ENCODE measurements at regions not wholly inside any gene's neighbourhood (a gene's known extent, or its start where the extent isn't known, plus 50 kb on each side); places are given as distances from the start of the nearest gene placed in this dataset.

- DNase-seq: no peak
- H2BK12ac ChIP-seq (ENCODE audit: low read length): no peak overlapping the region
- no peak overlapping the region for H2AK5ac ChIP-seq (ENCODE audit: low read length)
- H3K9me3 ChIP-seq (ENCODE audit: insufficient read depth, low read depth, low read length): no peaks in the 10 kb centered on the region
- H3K4me3 ChIP-seq (ENCODE audit: low read depth, low read length): no peak overlapping the region
- no peak overlapping the region for H3K18ac ChIP-seq (ENCODE audit: low read length)
- H2BK5ac ChIP-seq (ENCODE audit: low read depth, low read length, poor library complexity): no peak overlapping the region
- H3K79me1 ChIP-seq (ENCODE audit: low read length): no peaks in the 10 kb centered on the region
- no peak overlapping the region for H3K4me2 ChIP-seq (ENCODE audit: low read length)
- no peak overlapping the region for H3K4ac ChIP-seq (ENCODE audit: low read depth, low read length)
- no peak overlapping the region for H4K8ac ChIP-seq (ENCODE audit: low read depth, low read length)
- no peak overlapping the region for H3K23ac ChIP-seq (ENCODE audit: low read length)
- no peak overlapping the region for H3K27ac ChIP-seq (ENCODE audit: low read depth, low read length)
- no peak overlapping the region for H2BK120ac ChIP-seq (ENCODE audit: insufficient read depth, low read length, poor library complexity)
- no peak overlapping the region for H3K14ac ChIP-seq (ENCODE audit: low read length)
- no peaks in the 10 kb centered on the region for H3K79me2 ChIP-seq (ENCODE audit: control insufficient read depth, insufficient read depth, low read length, poor library complexity)
- H4K91ac ChIP-seq (ENCODE audit: low read depth, low read length): no peak overlapping the region
- H3K9ac ChIP-seq (ENCODE audit: low read length): no peak overlapping the region
- no peak overlapping the region for H4K12ac ChIP-seq (ENCODE audit: low read depth, low read length)
- H3K27me3 ChIP-seq (ENCODE audit: insufficient read depth, low read length): no peaks in the 10 kb centered on the region
- no peak overlapping the region for H2AFZ ChIP-seq (ENCODE audit: insufficient read depth, low read length, poor library complexity)
- no CpG with 5 or more reads among the region's 2 CpGs for WGBS (ENCODE audit: extremely low coverage, insufficient coverage, insufficient read length)
- H3K36me3 ChIP-seq (ENCODE audit: control insufficient read depth in 1 of 2, insufficient read depth in 2 of 2, low read length in 2 of 2): no peaks in the 10 kb centered on the region
- no peaks in the 10 kb centered on the region for H3K4me1 ChIP-seq (ENCODE audit: control insufficient read depth in 1 of 2, insufficient read depth in 2 of 2, low read length in 2 of 2)
These were observed 304.9 kb upstream of the KLF3 start for GRCh38 chr4:38359113-38359512.

GRCh38 chr4:38360201-38360600 is 303.8 kb upstream of the KLF3 start:
- Histone ChIP-seq H3K4me3 (ENCODE audit: low read depth, low read length) (no peak overlapping the region), H3K18ac (ENCODE audit: low read length) (no peak overlapping the region), H4K91ac (ENCODE audit: low read depth, low read length) (no peak overlapping the region), H2AFZ (ENCODE audit: insufficient read depth, low read length, poor library complexity) (no peak overlapping the region), H3K79me2 (ENCODE audit: control insufficient read depth, insufficient read depth, low read length, poor library complexity) (no peaks in the 10 kb centered on the region), H3K79me1 (ENCODE audit: low read length) (no peaks in the 10 kb centered on the region), H3K9ac (ENCODE audit: low read length) (no peak overlapping the region), H4K8ac (ENCODE audit: low read depth, low read length) (no peak overlapping the region), H4K12ac (ENCODE audit: low read depth, low read length) (no peak overlapping the region), H3K23ac (ENCODE audit: low read length) (no peak overlapping the region), H2BK5ac (ENCODE audit: low read depth, low read length, poor library complexity) (no peak overlapping the region), H2AK5ac (ENCODE audit: low read length) (no peak overlapping the region), H3K27ac (ENCODE audit: low read depth, low read length) (no peak overlapping the region), H3K9me3 (ENCODE audit: insufficient read depth, low read depth, low read length) (no peaks in the 10 kb centered on the region), H2BK120ac (ENCODE audit: insufficient read depth, low read length, poor library complexity) (no peak overlapping the region), H3K4me2 (ENCODE audit: low read length) (no peak overlapping the region), H3K14ac (ENCODE audit: low read length) (no peak overlapping the region), H3K27me3 (ENCODE audit: insufficient read depth, low read length) (no peaks in the 10 kb centered on the region), H2BK12ac (ENCODE audit: low read length) (no peak overlapping the region), H3K4me1 (ENCODE audit: control insufficient read depth in 1 of 2, insufficient read depth in 2 of 2, low read length in 2 of 2) (no peaks in the 10 kb centered on the region), H3K36me3 (ENCODE audit: control insufficient read depth in 1 of 2, insufficient read depth in 2 of 2, low read length in 2 of 2) (no peaks in the 10 kb centered on the region), H3K4ac (ENCODE audit: low read depth, low read length) (no peak overlapping the region)
- WGBS (ENCODE audit: extremely low coverage, insufficient coverage, insufficient read length): no CpG with 5 or more reads among the region's 1 CpG
- DNase-seq: no peak

- no peak overlapping the region for H3K4ac ChIP-seq (ENCODE audit: low read depth, low read length)
- H3K4me1 ChIP-seq (ENCODE audit: control insufficient read depth in 1 of 2, insufficient read depth in 2 of 2, low read length in 2 of 2): no peaks in the 10 kb centered on the region
- H3K79me1 ChIP-seq (ENCODE audit: low read length): no peaks in the 10 kb centered on the region
- DNase-seq: no peak
- H3K14ac ChIP-seq (ENCODE audit: low read length): no peak overlapping the region
- no peak overlapping the region for H2AFZ ChIP-seq (ENCODE audit: insufficient read depth, low read length, poor library complexity)
- no peak overlapping the region for H3K9ac ChIP-seq (ENCODE audit: low read length)
- WGBS (ENCODE audit: extremely low coverage, insufficient coverage, insufficient read length): no CpG with 5 or more reads among the region's 3 CpGs
- H2AK5ac ChIP-seq (ENCODE audit: low read length): no peak overlapping the region
- H3K18ac ChIP-seq (ENCODE audit: low read length): no peak overlapping the region
- H3K27ac ChIP-seq (ENCODE audit: low read depth, low read length): no peak overlapping the region
- H4K91ac ChIP-seq (ENCODE audit: low read depth, low read length): no peak overlapping the region
- no peak overlapping the region for H2BK5ac ChIP-seq (ENCODE audit: low read depth, low read length, poor library complexity)
- H3K4me3 ChIP-seq (ENCODE audit: low read depth, low read length): no peak overlapping the region
- H2BK120ac ChIP-seq (ENCODE audit: insufficient read depth, low read length, poor library complexity): no peak overlapping the region
- H2BK12ac ChIP-seq (ENCODE audit: low read length): no peak overlapping the region
- no peak overlapping the region for H4K8ac ChIP-seq (ENCODE audit: low read depth, low read length)
- no peaks in the 10 kb centered on the region for H3K9me3 ChIP-seq (ENCODE audit: insufficient read depth, low read depth, low read length)
- no peaks in the 10 kb centered on the region for H3K27me3 ChIP-seq (ENCODE audit: insufficient read depth, low read length)
- no peak overlapping the region for H4K12ac ChIP-seq (ENCODE audit: low read depth, low read length)
- H3K79me2 ChIP-seq (ENCODE audit: control insufficient read depth, insufficient read depth, low read length, poor library complexity): no peaks in the 10 kb centered on the region
- no peak overlapping the region for H3K23ac ChIP-seq (ENCODE audit: low read length)
- no peak overlapping the region for H3K4me2 ChIP-seq (ENCODE audit: low read length)
- no peaks in the 10 kb centered on the region for H3K36me3 ChIP-seq (ENCODE audit: control insufficient read depth in 1 of 2, insufficient read depth in 2 of 2, low read length in 2 of 2)
These were observed 299.5 kb upstream of the KLF3 start for GRCh38 chr4:38364383-38364963.

GRCh38 chr4:38365261-38365660 is 298.7 kb upstream of the KLF3 start:
- no peak overlapping the region for H2AK5ac ChIP-seq (ENCODE audit: low read length)
- no peak overlapping the region for H2BK120ac ChIP-seq (ENCODE audit: insufficient read depth, low read length, poor library complexity)
- no peak overlapping the region for H3K23ac ChIP-seq (ENCODE audit: low read length)
- no peak overlapping the region for H4K91ac ChIP-seq (ENCODE audit: low read depth, low read length)
- H3K9me3 ChIP-seq (ENCODE audit: insufficient read depth, low read depth, low read length): no peaks in the 10 kb centered on the region
- no peak for DNase-seq
- no peak overlapping the region for H3K9ac ChIP-seq (ENCODE audit: low read length)
- no CpG with 5 or more reads among the region's 1 CpG for WGBS (ENCODE audit: extremely low coverage, insufficient coverage, insufficient read length)
- H3K4me2 ChIP-seq (ENCODE audit: low read length): no peak overlapping the region
- no peak overlapping the region for H2BK12ac ChIP-seq (ENCODE audit: low read length)
- no peak overlapping the region for H3K4me3 ChIP-seq (ENCODE audit: low read depth, low read length)
- no peaks in the 10 kb centered on the region for H3K4me1 ChIP-seq (ENCODE audit: control insufficient read depth in 1 of 2, insufficient read depth in 2 of 2, low read length in 2 of 2)
- no peak overlapping the region for H2BK5ac ChIP-seq (ENCODE audit: low read depth, low read length, poor library complexity)
- no peak overlapping the region for H3K14ac ChIP-seq (ENCODE audit: low read length)
- no peak overlapping the region for H3K18ac ChIP-seq (ENCODE audit: low read length)
- no peaks in the 10 kb centered on the region for H3K36me3 ChIP-seq (ENCODE audit: control insufficient read depth in 1 of 2, insufficient read depth in 2 of 2, low read length in 2 of 2)
- H3K79me1 ChIP-seq (ENCODE audit: low read length): no peaks in the 10 kb centered on the region
- no peak overlapping the region for H3K4ac ChIP-seq (ENCODE audit: low read depth, low read length)
- H3K27me3 ChIP-seq (ENCODE audit: insufficient read depth, low read length): no peaks in the 10 kb centered on the region
- no peaks in the 10 kb centered on the region for H3K79me2 ChIP-seq (ENCODE audit: control insufficient read depth, insufficient read depth, low read length, poor library complexity)
- no peak overlapping the region for H3K27ac ChIP-seq (ENCODE audit: low read depth, low read length)
- no peak overlapping the region for H4K12ac ChIP-seq (ENCODE audit: low read depth, low read length)
- no peak overlapping the region for H2AFZ ChIP-seq (ENCODE audit: insufficient read depth, low read length, poor library complexity)
- no peak overlapping the region for H4K8ac ChIP-seq (ENCODE audit: low read depth, low read length)
